MM.1S (cell line): ENCODE measurements at regions not wholly inside any gene's neighbourhood (a gene's known extent, or its start where the extent isn't known, plus 50 kb on each side); places are given as distances from the start of the nearest gene placed in this dataset.

Source experiments
- EZH2phosphoT487 ChIP-seq: fragments of 300-600 bp; sonication (generic); IDR thresholded peaks from 2 replicates; pipeline ENCODE4 v1.6.1; 2018; ENCODE audit warnings: antibody characterized with exemption, low read length
- TF ChIP-seq, protein P1 (sequence below): fragments of 300-600 bp; sonication (generic); IDR thresholded peaks from 2 replicates; pipeline ENCODE4 v1.5.1; 2016; ENCODE audit warnings: antibody characterized with exemption, low read length, mixed read lengths

DNA sequence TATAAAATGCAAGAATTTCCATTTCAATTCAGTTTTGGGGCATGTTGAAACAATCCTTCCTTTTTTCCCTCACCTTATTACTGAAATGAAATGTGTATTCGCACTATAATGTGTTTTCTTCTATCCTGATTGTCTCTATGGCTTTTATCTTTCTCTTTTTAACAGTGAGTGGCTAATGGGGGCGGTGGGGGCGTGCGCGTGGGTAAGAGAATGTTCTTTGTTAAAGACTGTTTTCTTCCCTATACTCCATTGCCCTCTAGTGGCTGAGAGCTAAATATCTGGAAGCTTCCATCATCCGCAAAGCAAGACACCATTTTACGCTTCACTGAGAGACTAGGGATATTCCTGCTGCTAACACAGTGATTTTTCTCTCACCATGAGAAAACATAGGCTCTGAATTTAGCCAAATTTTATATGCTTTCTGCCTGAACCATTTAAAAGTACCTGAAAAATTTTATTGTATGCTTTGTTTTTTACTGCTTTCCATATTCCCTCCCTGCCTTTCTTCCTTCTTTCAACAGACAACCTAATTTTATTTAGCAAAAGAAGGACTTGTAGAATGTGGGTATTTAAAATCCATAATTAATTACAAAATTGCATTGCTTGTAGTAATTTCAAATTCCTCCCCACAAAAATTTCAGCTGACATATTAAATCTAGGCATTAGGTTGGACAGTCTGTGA lies 194.0 kb downstream of the GASK1B start:
- TF ChIP-seq, protein P1, sequence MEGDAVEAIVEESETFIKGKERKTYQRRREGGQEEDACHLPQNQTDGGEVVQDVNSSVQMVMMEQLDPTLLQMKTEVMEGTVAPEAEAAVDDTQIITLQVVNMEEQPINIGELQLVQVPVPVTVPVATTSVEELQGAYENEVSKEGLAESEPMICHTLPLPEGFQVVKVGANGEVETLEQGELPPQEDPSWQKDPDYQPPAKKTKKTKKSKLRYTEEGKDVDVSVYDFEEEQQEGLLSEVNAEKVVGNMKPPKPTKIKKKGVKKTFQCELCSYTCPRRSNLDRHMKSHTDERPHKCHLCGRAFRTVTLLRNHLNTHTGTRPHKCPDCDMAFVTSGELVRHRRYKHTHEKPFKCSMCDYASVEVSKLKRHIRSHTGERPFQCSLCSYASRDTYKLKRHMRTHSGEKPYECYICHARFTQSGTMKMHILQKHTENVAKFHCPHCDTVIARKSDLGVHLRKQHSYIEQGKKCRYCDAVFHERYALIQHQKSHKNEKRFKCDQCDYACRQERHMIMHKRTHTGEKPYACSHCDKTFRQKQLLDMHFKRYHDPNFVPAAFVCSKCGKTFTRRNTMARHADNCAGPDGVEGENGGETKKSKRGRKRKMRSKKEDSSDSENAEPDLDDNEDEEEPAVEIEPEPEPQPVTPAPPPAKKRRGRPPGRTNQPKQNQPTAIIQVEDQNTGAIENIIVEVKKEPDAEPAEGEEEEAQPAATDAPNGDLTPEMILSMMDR, result peak; percentile 84
- TF ChIP-seq EZH2phosphoT487, result no peak
